ENCODE measurements at regions not wholly inside any gene's neighbourhood (a gene's known extent, or its start where the extent isn't known, plus 50 kb on each side); places are given as distances from the start of the nearest gene placed in this dataset.

DNA sequence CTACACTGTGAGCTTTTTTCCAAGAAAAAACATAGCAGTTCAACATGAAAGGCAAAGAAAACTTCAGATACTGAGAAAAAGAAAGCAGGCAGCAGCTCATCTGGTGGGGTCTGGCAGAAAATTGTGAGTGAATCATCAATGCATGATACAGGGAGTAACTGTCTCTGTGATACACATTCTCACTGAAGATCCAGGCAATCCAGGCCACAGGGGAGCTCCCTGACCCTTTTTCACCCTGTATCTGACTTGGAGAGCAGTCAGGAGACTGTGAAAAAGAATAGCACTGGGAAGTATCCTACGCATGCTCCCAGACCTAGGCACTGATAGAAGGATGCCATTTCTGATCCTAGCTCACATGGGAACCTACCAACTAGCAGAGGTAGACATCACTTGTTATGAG, 269.8 kb downstream of the MBNL1 start:
- H3K9me3 ChIP-seq (ENCODE audit: control insufficient read depth in 1 of 2, low read length in 2 of 2): no peaks in the 10 kb centered on the region
- Mint-ChIP-seq H3K9me3 (peaks cover 2 to 49% (median 32%) of the 10 kb centered on the region in 8 donors), H3K36me3 (peaks cover 1 to 5% of the 10 kb centered on the region in 2 donors), H3K4me3 (no peak overlapping the region), H3K27me3 (peaks cover 30 to 37% of the 10 kb centered on the region in 2 donors), H3K27ac (peak overlapping the region in 2 of 7 donors; percentile 26 to 56), H3K4me1 (no peaks in the 10 kb centered on the region)
- no peaks in the 10 kb centered on the region for H3K36me3 ChIP-seq (ENCODE audit: insufficient read depth, low read length)
- H3K4me1 ChIP-seq (ENCODE audit: insufficient read depth, low read length): no peaks in the 10 kb centered on the region
- ChIA-PET POLR2A (ENCODE audit: partially characterized antibody) (no interaction called here), CTCF (ENCODE audit: partially characterized antibody) (no interaction called here)
- intact Hi-C loops (cut with micrococcal nuclease): no loop called here
- no peak overlapping the region for H3K27ac ChIP-seq (ENCODE audit: low read depth, low read length)
- no peaks in the 10 kb centered on the region for H3K27me3 ChIP-seq (ENCODE audit: insufficient read depth, low read length)
- DNase-seq: no peak
- H3K4me3 ChIP-seq (ENCODE audit: low read length in 2 of 2): no peak overlapping the region

GRCh38 chr3:152539191-152539764, 270.5 kb downstream of the MBNL1 start:
- intact Hi-C loops (cut with micrococcal nuclease): no loop called here
- Histone ChIP-seq H3K4me3 (ENCODE audit: low read length in 2 of 2) (no peak overlapping the region), H3K27ac (ENCODE audit: low read depth, low read length) (no peak overlapping the region), H3K27me3 (ENCODE audit: insufficient read depth, low read length) (no peaks in the 10 kb centered on the region), H3K4me1 (ENCODE audit: insufficient read depth, low read length) (no peaks in the 10 kb centered on the region), H3K9me3 (ENCODE audit: control insufficient read depth in 1 of 2, low read length in 2 of 2) (no peaks in the 10 kb centered on the region), H3K36me3 (ENCODE audit: insufficient read depth, low read length) (no peaks in the 10 kb centered on the region)
- DNase-seq: no peak
- no peaks in the 10 kb centered on the region for H3K4me1 Mint-ChIP-seq
- H3K4me3 Mint-ChIP-seq: no peak overlapping the region
- peaks cover 1 to 5% of the 10 kb centered on the region in 2 donors for H3K36me3 Mint-ChIP-seq
- ChIA-PET CTCF (ENCODE audit: partially characterized antibody) (no interaction called here), POLR2A (ENCODE audit: partially characterized antibody) (no interaction called here)
- H3K27ac Mint-ChIP-seq: no peak overlapping the region
- peaks cover 2 to 47% (median 32%) of the 10 kb centered on the region in 8 donors for H3K9me3 Mint-ChIP-seq
- peaks cover 31 to 37% of the 10 kb centered on the region in 2 donors for H3K27me3 Mint-ChIP-seq

- Histone ChIP-seq H3K27me3 (ENCODE audit: insufficient read depth, low read length) (no peaks in the 10 kb centered on the region), H3K27ac (ENCODE audit: low read depth, low read length) (no peak overlapping the region), H3K4me3 (ENCODE audit: low read length in 2 of 2) (no peak overlapping the region), H3K36me3 (ENCODE audit: insufficient read depth, low read length) (no peaks in the 10 kb centered on the region), H3K9me3 (ENCODE audit: control insufficient read depth in 1 of 2, low read length in 2 of 2) (no peaks in the 10 kb centered on the region), H3K4me1 (ENCODE audit: insufficient read depth, low read length) (no peaks in the 10 kb centered on the region)
- H3K4me3 Mint-ChIP-seq: no peak overlapping the region
- no peaks in the 10 kb centered on the region for H3K4me1 Mint-ChIP-seq
- intact Hi-C loops (cut with micrococcal nuclease): no loop called here
- H3K36me3 Mint-ChIP-seq: peaks cover 1 to 5% of the 10 kb centered on the region in 2 donors
- ChIA-PET POLR2A (ENCODE audit: partially characterized antibody) (no interaction called here), CTCF (ENCODE audit: partially characterized antibody) (no interaction called here)
- DNase-seq: no peak
- H3K27ac Mint-ChIP-seq: no peak overlapping the region
- peaks cover 2 to 42% (median 28%) of the 10 kb centered on the region in 8 donors for H3K9me3 Mint-ChIP-seq
- H3K27me3 Mint-ChIP-seq: peaks cover 31 to 37% of the 10 kb centered on the region in 2 donors
Measured at GRCh38 chr3:152540120-152540519, 271.4 kb downstream of the MBNL1 start.

- Mint-ChIP-seq H3K27ac (no peak overlapping the region), H3K9me3 (peaks cover 0 to 11% (median 4%) of the 10 kb centered on the region in 8 donors), H3K4me3 (no peak overlapping the region), H3K4me1 (no peaks in the 10 kb centered on the region), H3K36me3 (no peaks in the 10 kb centered on the region), H3K27me3 (peaks cover 10 to 16% of the 10 kb centered on the region in 2 donors)
- POLR2A ChIA-PET (ENCODE audit: partially characterized antibody): no interaction called here
- Histone ChIP-seq H3K9me3 (ENCODE audit: control insufficient read depth in 1 of 2, low read length in 2 of 2) (no peaks in the 10 kb centered on the region), H3K36me3 (ENCODE audit: insufficient read depth, low read length) (no peaks in the 10 kb centered on the region), H3K27me3 (ENCODE audit: insufficient read depth, low read length) (no peaks in the 10 kb centered on the region), H3K4me3 (ENCODE audit: low read length in 2 of 2) (no peak overlapping the region), H3K27ac (ENCODE audit: low read depth, low read length) (no peak overlapping the region), H3K4me1 (ENCODE audit: insufficient read depth, low read length) (no peaks in the 10 kb centered on the region)
- CTCF ChIA-PET (ENCODE audit: partially characterized antibody): no interaction called here
- intact Hi-C loops (cut with micrococcal nuclease): no loop called here
- DNase-seq: no peak
Measured at GRCh38 chr3:152547153-152547552, 278.4 kb downstream of the MBNL1 start.

- ChIA-PET POLR2A (ENCODE audit: partially characterized antibody) (no interaction called here), CTCF (ENCODE audit: partially characterized antibody) (no interaction called here)
- Histone ChIP-seq H3K27me3 (ENCODE audit: insufficient read depth, low read length) (no peaks in the 10 kb centered on the region), H3K4me1 (ENCODE audit: insufficient read depth, low read length) (no peaks in the 10 kb centered on the region), H3K4me3 (ENCODE audit: low read length in 2 of 2) (no peak overlapping the region), H3K27ac (ENCODE audit: low read depth, low read length) (no peak overlapping the region), H3K9me3 (ENCODE audit: control insufficient read depth in 1 of 2, low read length in 2 of 2) (no peaks in the 10 kb centered on the region), H3K36me3 (ENCODE audit: insufficient read depth, low read length) (no peaks in the 10 kb centered on the region)
- DNase-seq: no peak
- Mint-ChIP-seq H3K36me3 (no peaks in the 10 kb centered on the region), H3K4me1 (no peaks in the 10 kb centered on the region), H3K4me3 (no peak overlapping the region), H3K27ac (no peak overlapping the region), H3K9me3 (peaks cover 0 to 5% (median 2%) of the 10 kb centered on the region in 8 donors), H3K27me3 (peaks cover 3 to 11% of the 10 kb centered on the region in 2 donors)
- intact Hi-C loops (cut with micrococcal nuclease): no loop called here
Measured at GRCh38 chr3:152549263-152549662, 280.5 kb downstream of the MBNL1 start.

- Mint-ChIP-seq H3K36me3 (no peaks in the 10 kb centered on the region), H3K27me3 (peaks cover 4 to 11% of the 10 kb centered on the region in 2 donors), H3K4me1 (no peaks in the 10 kb centered on the region), H3K27ac (no peak overlapping the region), H3K4me3 (no peak overlapping the region), H3K9me3 (peaks cover 0 to 5% (median 1%) of the 10 kb centered on the region in 8 donors)
- Histone ChIP-seq H3K27ac (ENCODE audit: low read depth, low read length) (no peak overlapping the region), H3K4me3 (ENCODE audit: low read length in 2 of 2) (no peak overlapping the region), H3K4me1 (ENCODE audit: insufficient read depth, low read length) (no peaks in the 10 kb centered on the region), H3K36me3 (ENCODE audit: insufficient read depth, low read length) (no peaks in the 10 kb centered on the region), H3K27me3 (ENCODE audit: insufficient read depth, low read length) (no peaks in the 10 kb centered on the region), H3K9me3 (ENCODE audit: control insufficient read depth in 1 of 2, low read length in 2 of 2) (no peaks in the 10 kb centered on the region)
- DNase-seq: no peak
- ChIA-PET POLR2A (ENCODE audit: partially characterized antibody) (no interaction called here), CTCF (ENCODE audit: partially characterized antibody) (no interaction called here)
- intact Hi-C loops (cut with micrococcal nuclease): no loop called here
Measured at GRCh38 chr3:152550284-152550683, 281.6 kb downstream of the MBNL1 start.

GRCh38 chr3:152554980-152555379, 280.0 kb upstream of the P2RY1 start:
- POLR2A ChIA-PET (ENCODE audit: partially characterized antibody): no interaction called here
- no peaks in the 10 kb centered on the region for H3K36me3 Mint-ChIP-seq
- Histone ChIP-seq H3K27me3 (ENCODE audit: insufficient read depth, low read length) (no peaks in the 10 kb centered on the region), H3K4me3 (ENCODE audit: low read length in 2 of 2) (no peak overlapping the region), H3K27ac (ENCODE audit: low read depth, low read length) (no peak overlapping the region), H3K9me3 (ENCODE audit: control insufficient read depth in 1 of 2, low read length in 2 of 2) (no peaks in the 10 kb centered on the region), H3K4me1 (ENCODE audit: insufficient read depth, low read length) (no peaks in the 10 kb centered on the region), H3K36me3 (ENCODE audit: insufficient read depth, low read length) (no peaks in the 10 kb centered on the region)
- H3K9me3 Mint-ChIP-seq: peaks cover 0 to 1% (median 0%) of the 10 kb centered on the region in 8 donors
- intact Hi-C loops (cut with micrococcal nuclease): no loop called here
- DNase-seq: no peak
- H3K4me1 Mint-ChIP-seq: peaks cover 0 to 2% (median 0%) of the 10 kb centered on the region in 4 donors
- H3K27ac Mint-ChIP-seq: no peak overlapping the region
- peaks cover 3 to 5% of the 10 kb centered on the region in 2 donors for H3K27me3 Mint-ChIP-seq
- no peak overlapping the region for H3K4me3 Mint-ChIP-seq
- CTCF ChIA-PET (ENCODE audit: partially characterized antibody): no interaction called here

Measured in CD4-positive, alpha-beta memory T cell (primary cell).